ENCODE measurements at regions not wholly inside any gene's neighbourhood (a gene's known extent, or its start where the extent isn't known, plus 50 kb on each side); places are given as distances from the start of the nearest gene placed in this dataset.

DNA sequence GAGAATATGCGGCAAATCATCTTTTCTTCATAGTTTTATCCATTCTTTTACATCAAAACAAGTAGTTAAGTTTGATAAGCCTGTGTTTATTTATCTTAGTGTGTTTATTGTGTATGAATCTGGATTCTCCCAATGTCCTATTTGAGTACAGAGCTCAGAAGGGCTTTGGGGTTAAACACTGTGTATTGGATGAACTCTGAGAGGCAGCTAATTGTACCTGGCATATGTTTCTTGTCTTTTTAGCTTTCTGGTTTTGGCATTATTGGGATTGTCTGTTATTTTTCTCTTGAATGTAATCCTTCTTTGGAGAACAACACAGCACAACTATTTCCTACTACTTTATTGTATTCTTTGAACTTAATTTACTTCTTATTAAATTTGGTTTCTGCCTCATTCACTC, 906.9 kb downstream of the ADGRL2 start:
- DNase-seq: no peak

DNA sequence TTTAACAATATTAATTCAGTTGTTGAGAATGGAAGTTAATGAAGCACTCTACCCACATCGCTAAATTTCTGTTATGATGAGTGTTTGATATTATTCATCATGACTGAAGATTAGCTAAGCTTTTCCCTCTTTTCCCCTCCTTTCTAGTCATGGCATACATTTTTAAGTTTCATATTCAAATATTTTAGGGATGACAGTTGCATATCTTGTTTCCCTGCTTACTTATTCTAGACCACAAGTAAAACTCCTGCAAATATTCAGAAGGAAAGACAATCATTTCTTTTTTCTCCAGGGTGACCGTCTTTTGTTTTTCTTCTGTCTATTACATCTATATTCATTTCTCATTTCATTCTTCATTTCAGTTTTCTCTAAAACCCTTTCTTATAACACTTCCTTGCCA, 906.0 kb downstream of the ADGRL2 start:
- DNase-seq: no peak

DNA sequence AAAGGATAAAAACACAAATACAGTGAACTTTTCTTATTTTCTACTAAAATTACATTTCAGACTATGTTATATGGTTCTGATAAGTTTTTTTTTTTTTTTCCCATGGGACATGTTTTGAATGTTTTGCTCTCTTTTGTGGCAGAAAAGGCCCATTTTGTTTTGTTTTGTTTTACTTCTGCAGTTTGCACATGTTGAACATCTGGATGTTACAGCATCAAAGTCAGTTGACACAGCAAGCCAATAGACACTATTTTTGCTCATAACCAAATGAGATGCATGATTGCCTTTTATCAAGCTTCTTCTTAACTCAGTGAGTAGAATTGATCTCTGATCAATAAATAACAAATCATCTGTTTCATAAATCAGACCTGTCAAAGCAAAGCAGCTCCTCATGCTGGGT, 904.2 kb downstream of the ADGRL2 start:
- no peak for DNase-seq

DNA sequence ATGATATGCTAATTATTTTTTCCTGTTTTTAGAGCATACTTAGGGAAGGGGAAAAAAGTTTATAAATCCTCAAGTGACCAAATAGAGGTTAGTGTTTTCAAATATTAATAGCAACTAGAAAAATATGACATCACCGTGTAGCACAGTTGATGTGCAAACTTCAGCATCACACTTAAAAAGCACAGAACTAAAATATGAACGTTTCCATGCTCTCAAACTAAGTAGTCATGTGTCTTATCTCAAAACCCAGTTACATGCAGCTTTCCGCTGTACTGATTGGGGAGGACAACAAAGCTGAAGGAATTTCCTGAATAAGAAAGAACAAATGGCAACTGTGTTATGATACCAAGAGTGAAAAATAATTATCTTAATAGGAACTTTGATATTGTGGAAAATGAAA, 903.7 kb downstream of the ADGRL2 start:
- DNase-seq: no peak

DNA sequence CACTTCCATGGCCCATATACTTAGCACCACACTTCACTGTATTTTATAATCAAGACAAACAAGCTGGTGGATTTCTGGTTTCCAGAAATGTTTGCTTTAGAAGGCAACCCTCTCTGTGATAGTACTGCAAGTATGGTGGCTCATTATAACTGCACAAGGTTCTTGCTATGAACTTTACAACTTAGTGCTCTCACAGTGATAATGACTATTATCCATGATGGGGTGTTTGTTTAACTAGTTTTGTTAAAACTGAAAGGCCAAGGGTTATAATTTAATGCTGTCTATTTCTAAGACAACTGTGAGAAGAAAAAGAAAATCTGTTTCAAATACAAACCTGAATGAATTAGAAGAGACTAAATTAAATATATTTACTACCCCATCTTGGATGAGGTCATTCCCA, 903.2 kb downstream of the ADGRL2 start:
- no peak for DNase-seq

DNA sequence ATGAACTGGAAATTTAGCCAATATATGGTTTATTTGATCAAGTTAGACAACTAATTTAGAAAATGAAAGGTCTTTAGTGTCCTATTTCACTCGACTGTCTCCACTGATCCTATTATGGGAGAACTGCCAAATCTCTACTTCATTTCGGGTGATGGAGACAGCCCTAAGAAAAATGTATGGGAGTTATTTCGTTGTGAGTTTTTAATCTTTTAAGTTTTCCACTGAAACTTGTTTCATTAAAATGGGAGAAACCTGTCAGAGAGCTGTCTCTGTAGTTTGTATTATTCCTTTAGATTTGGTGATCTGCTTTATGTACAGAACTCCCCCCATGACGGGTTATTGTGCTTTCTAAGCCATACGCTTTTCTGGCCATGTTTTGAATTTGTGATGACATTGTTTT, 899.7 kb downstream of the ADGRL2 start:
- DNase-seq: no peak

DNA sequence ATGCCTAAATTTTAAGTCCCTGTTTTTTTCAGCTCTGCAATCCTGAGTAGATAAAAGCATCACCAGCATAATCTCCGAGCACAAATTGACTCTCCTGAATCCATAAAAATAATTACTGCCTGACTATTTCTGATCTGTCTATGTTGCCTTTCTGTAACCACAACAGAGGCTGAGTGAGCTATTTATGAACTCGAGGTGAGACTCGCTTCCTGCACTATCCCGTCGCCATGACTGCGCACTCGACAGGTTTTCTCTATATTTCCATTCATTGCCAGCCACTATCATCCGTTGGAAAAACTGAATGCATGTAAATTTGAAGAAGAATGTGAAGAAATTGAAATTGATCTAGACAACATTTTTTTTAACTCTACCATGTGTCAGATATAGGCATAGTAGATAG, 897.2 kb downstream of the ADGRL2 start:
- no peak for DNase-seq

DNA sequence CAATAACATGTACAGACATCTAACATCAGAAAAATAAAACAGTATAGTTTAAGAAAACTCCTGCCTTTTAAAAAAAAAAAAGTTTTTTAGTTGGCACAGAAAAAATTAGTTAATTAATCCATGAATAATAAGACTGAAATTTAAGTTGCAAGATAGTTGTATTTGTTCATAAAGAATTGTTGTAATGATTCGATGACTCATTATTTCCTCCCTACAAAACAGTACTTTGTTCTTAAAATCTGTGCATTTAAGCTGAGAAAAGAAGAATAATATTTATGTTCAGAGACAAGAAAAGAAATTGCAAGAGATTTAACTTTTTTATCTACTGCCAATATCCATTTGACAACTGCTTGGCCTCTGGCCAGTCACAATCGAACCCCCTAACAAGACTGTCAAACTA, 894.7 kb downstream of the ADGRL2 start:
- no peak for DNase-seq

DNA sequence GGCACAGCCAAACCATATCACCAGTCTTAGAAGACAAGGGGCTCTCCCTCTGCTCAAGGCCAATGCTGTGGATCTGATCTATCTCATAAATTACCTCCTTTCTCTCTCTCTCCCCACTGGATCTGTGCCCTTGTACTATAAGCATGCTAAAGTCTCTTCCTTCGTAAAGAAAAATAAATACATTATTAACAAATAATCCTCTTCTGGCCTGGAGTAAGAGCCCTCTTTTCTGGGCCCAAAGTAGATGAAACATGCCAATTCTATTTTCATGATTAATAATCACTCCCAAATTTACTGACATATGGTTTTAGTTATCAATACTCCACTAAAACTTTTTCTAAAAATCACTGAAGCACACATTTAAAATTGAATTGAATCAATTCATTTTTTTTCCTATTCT, 889.7 kb downstream of the ADGRL2 start:
- DNase-seq: no peak

DNA sequence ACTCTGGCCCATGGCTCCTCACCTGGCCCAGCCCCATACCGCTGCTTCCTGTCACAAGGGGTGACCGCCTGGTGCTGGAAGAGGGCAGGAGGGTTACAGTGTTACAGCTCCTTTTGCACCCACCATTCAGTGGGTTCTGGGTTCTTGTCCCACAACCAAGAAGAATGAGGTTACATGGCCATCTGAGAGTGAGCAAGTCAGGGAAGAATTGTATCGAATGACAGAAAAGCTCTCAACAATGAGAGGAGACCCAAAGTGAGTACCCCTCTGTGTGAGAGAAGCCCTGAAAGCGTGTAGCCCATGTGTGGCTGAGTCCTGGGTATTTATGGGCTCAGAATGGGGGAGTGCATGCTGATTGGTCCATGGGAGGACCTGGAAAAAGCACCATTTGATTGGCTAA, 888.5 kb downstream of the ADGRL2 start:
- no peak for DNase-seq

DNA sequence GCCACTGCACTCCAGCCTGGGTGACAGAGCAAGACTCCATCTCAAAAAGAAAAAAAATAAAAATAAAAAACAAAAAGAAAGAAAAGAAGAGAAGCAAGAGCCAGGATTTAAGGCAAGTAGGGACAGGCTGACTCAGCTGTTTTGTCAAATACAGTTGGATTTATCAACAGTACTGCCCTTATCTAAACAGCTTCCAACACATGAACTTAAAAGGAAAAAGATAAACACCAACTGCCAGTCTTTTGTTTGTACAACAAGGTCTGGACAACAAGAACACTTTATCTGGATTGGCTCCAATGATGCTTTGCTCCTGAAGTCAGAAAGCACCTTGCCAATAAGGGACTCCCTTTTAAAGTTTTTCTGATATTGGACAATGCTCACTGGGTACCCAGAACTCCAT, 886.0 kb downstream of the ADGRL2 start:
- DNase-seq: no peak

DNA sequence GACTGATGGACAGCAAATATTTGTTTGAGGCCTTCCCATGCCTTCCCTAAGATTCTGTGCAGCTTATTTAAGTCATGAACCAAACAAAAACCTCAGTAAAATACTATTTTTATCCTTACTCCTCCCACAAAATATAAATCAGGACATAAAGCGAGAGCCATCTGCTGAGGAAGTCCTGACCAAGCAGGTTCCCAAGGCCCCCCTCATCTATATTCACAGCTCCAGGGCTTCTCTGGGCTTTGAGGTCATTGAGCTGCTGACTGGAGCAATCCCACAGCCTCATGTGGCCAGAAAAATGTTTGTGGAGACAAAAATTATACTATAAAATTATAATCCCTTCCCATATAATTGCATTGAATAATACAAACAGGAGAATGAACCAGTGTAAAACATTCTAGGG, 846.2 kb downstream of the ADGRL2 start:
- DNase-seq: no peak

DNA sequence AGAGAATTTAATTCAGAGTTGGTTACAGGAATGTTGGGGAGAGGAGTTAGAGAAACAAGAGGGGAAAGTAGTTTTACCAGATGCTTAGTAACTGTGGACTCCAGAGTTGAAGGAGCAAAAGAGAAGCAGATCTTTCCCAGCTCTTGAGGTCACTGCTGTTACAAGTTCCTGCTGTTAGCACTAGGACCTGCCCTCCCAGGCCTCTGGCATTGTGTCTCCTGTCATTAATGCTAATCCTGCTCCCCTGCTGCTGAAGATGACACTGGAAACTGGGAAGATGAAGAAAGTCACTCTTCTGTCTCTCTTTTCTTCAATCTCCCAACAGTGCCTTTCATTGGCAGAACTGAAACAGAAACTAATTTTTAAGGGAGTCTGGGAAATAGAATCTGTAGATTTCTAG, 845.6 kb downstream of the ADGRL2 start:
- no peak for DNase-seq

DNA sequence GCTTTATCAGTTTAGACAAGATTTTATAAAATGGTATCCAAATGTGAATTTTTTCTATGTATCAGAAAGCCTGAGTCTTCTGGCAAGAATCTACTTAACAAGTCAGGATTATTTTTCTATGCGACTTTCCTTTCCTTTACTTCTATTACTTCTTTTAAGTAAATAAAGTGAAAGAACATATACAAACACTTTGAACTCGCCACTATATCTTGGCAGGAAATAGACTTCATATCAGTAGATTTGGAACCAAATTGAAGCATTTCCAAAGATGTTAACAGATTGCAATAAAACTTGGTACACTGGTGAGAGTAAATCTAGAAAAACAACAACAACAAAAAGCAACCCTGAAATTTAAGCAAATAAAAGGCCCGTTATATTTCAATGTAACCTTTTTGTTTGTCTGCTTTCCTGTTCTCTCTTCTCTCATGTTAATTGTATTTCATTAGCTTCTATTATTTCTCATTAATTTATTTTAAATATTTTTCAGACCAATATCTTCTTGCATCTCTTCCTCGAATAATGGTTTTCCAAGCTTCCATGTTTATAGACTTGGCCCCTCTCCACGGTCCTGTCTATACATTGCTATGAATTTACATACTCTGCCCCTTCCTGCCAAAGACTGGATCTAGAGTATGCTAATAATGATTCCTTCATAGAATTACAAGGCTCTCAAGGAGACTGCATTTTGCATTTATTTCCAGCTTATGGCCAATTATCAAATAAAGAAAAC, 843.6 kb downstream of the ADGRL2 start:
- DNase-seq: no peak

DNA sequence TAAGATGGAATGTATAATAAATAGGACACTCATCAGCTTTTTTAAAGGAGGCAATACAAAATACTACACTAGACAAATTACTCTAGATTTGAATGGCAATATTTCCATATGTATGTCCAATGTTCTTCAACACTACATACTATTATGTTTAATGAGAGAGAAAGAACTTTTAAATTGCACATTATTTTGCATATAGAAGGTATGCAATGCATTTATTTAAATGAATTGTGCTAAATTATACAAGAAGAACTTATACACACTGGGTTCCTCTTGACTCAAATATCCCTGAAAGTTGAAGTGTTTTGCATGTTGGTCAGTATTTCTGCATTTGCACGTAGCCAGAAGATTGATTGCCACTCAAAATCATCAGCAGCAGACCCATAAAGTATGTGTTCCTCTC, 839.6 kb downstream of the ADGRL2 start:
- no peak for DNase-seq

DNA sequence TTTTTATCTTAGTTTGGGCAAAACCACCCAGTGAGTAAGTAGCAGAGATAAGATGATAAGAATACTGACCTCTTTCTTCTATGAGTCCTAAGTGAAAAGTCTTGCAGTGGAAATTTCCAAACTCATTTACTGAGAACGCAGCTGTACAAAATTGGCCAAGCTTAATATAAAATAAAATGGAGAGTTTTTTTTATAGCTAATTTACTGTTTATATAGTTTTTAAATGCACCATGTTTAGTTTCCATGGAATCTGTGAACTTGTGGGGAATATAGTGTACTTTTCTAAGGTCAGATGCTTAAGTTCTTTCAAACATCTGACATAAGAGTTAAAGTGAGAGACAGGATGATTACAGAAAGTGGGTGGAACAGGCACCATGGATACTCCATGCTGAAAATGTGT, 833.5 kb downstream of the ADGRL2 start:
- DNase-seq: no peak

DNA sequence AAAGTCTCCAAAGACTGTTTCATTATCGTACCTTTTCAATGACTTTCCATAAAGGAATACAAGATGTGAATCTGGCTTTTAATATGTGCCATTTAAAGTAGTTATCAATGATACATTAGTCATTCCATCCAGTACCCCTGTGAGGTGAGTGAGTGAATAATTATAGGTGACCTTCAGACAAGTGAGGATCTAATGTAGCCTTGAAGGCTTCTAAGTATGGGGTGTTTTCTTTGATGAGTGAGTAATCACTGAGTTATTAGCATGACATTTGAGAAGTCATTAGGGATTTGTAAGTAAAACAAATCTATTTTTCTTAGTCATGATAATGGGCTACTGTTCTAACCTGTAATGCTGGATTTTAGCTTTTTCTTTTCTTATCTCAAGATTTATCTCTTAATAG, 831.4 kb downstream of the ADGRL2 start:
- DNase-seq: peak; percentile 5

DNA sequence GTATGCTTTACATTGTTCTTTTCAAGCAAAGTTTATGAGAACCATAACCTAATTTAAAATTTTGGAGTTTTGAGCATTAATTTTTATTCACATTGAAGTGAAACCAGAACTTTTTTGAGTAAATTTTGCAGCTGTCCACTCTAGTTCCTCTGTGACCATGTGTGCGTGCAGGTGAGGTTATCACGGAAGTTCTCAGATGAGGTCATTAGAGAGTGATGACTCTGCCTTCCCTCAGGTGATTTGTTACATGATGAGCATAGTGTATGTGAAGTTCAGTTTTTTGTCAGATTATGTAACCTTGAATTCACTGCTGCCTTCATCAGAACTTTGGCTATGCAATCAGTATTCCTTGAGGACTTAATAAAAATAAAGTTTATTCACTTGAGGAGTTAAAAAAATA, 828.2 kb downstream of the ADGRL2 start:
- DNase-seq: no peak

DNA sequence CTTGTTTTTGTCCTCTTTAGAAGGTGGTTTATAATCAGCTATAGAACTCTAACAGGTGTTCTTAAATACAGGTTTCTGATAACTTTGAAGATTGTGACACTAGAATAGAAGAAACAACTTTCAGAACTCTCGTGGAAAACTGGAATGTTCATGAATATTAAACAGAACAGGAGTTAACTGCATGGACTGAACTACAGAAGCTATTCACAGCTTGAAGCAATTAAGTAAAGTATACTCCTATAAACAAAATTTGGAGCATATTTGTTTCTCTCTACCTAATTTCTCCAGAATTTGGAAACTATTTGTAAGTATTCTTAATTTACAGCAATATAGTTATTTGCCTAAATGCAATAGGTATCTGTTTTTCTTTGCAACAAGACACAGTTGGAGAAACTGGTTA, 824.8 kb downstream of the ADGRL2 start:
- no peak for DNase-seq

DNA sequence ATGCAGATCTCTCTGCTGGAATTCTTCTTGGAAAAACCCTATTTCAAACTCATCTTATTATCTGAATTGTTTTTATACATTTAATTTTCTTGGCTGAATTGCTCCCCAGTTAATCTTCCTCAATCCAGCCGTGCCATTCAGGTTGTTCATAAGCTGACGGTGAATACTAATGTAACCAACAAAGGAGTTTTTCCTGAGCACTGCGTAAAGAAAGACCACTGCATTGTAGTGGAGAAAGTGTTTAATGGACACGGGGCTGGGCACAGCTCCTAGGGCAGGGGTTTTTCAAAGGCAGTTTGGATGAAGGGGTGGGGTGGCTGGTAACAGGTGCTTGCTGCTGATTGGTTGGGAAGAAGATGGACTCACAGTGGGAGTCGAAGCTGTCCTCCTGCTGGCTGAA, 820.3 kb downstream of the ADGRL2 start:
- no peak for DNase-seq

DNA sequence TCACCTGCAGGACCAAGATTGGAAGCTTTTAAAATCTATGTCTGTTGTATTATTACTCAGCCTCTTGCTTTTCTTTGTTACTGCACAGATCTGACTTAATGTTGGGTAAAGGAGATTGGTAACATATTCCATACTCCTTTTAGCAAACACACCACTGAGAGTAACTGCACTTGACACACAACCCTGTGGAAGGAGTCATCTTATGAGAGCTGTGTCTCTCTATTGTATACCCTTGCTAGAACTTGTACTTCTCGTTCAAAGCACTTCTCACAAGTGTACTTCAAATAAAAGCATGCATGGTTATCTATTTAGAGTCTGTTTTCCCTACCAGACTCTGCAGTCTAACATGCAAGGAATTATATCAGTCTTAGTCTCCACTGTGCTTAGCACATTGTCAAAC, 813.4 kb downstream of the ADGRL2 start:
- no peak for DNase-seq

DNA sequence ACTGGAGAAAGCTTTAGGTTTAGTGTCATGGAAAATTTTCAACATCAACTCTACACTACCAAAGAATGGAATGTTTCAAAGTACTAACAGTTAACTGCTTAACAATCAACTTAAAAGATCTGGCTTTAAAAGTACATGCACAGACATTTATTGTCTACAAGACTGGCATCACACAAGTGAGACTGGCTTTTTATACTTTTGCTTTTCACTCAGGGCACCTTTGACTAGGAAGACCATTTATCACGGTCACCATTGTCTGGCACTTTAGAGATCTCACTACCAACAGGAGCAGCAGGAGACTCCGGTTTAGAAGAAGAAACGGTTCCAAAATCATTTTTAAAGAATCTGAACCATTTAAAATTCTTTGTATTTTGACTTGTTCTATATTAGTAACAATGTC, 812.3 kb downstream of the ADGRL2 start:
- no peak for DNase-seq

DNA sequence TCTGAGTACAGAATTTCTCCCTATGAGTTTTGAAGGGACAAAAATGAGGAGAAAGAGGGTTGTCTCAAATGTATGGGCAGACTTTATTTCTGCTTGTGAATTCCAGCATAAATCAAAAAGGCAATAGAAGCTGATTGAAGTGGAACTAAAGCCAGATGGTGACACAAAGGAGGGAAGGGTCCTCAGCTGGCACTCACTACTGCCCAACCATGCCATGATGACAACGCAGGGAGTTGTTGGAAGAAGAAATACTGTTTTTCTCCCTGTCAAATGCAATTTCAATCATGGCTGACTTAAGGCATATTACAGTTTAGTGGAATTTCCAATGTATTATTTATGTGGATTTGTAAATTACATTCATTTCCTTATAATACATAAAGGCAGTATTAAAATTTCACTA, 805.8 kb downstream of the ADGRL2 start:
- no peak for DNase-seq

DNA sequence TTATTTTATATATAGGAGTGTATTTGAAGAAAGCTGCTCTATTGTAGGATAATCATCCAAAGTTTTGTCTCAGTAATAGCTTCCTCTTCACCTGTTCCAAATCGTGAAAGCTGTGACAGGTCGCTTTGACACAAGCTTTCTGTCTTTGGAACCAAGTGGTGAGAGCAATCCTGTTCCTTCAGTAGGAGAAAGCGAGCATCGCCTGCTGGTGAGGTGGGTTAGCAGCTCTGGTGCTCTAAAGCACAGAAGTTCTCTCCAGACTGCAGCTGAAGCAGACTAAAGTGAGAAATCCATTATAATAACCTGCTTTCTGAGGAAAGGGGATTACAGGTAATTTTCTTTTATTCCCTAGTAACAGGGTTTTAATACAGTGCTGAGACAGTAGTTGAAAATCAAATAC, 803.8 kb downstream of the ADGRL2 start:
- no peak for DNase-seq

DNA sequence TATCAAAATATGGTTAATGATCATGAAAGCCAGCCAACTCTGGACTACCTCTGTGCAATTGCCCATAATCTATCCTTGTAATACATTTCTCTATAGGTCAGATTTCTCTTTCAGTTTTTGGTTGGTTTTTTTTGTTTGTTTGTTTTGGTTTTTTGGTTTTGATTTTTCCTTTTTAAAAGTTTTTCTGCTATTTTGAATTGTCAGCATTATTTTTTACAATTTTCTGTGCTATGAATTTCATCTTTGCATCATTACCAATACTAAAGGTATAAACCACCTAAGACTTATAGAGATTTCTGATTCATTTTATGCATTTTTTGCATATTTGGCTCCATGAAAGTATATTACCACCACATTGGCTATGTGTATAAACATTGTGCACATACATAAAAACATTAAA, 799.6 kb downstream of the ADGRL2 start:
- DNase-seq: no peak

DNA sequence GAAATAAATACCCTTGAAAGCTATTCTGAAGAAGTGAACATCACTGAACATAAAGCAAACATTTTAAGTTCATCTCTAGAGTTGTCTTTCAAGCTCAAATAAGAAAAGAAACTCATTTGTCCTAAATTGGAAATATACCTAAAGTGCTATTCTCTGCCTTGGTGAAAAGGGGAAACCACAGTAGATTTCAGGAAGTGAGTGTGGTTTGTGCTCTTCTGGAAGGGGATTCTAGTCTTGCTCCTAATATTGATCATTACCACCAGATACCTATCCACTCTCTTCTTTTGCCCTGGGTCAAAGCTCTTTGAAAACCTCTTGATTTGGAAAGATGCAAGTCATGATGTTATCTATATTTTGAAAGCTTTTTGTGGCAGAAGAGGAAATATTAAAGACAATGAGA, 798.1 kb downstream of the ADGRL2 start:
- no peak for DNase-seq
